HepG2 (cell line): ENCODE measurements at regions not wholly inside any gene's neighbourhood (a gene's known extent, or its start where the extent isn't known, plus 50 kb on each side); places are given as distances from the start of the nearest gene placed in this dataset.

Experiments used
- ATAC-seq: fragments of 200-7000 bp; cut with Tn5 transposase; 3 replicates; pipeline ENCODE4 v1.9.1; 2020; ENCODE audit warnings: mild to moderate bottlenecking, moderate library complexity
- BruUV-seq: library from RNA; stranded (reverse); fragments of 400-500 nt; replicated peaks from 2 replicates; lab custom pipeline; 2021; lab: Mats Ljungman, UMichigan
- CTCF ChIA-PET: fragments of 300-600 bp; formaldehyde crosslinking; extraction: SDS; loops from one replicate; lab custom pipeline; 2021; ENCODE audit warnings: low total read pairs, inconsistent platforms, low intra/inter-chr PET ratio; lab: Yijun Ruan, JAX
- POLR2A ChIA-PET: fragments of 350-600 bp; sonication (Branson Sonifier 250); formaldehyde crosslinking; loops from one replicate; lab custom pipeline; 2020; ENCODE audit warnings: antibody characterized with exemption, inconsistent platforms; lab: Yijun Ruan, JAX
- DNase-seq: peaks from one replicate; pipeline ENCODE4 v3.0.0-alpha.2; 2015; ENCODE audit warnings: low spot score
- FAIRE-seq: peaks from 3 replicates; lab custom pipeline; 2011; peaks lifted over from hg19 to GRCh38; lab: Jason Lieb, UNC
- H2AFZ ChIP-seq: one replicate; pipeline ENCODE4 v1.6.1; 2011; ENCODE audit warnings: low read length, inconsistent platforms
- H3K27ac ChIP-seq: fragments of 300-600 bp; 3 replicates; pipeline ENCODE4 v1.8.0; 2011; ENCODE audit warnings: mixed run types, mild to moderate bottlenecking, mixed read lengths, low read length, inconsistent platforms; ENCODE audit not compliant: insufficient read depth; ENCODE audit errors: extremely low read length
- H3K27me3 ChIP-seq, 2 experiments: fragments of 200-600 bp in 1 of 2; 2 replicates in 1 of 2; 3 replicates in 1 of 2; pipeline versions ENCODE4 v1.6.0 to v1.8.0; 2011; ENCODE audit warnings: low read length in 2 of 2, mild to moderate bottlenecking in 2 of 2, moderate library complexity in 2 of 2, inconsistent platforms in 1 of 2; ENCODE audit not compliant: insufficient read depth in 2 of 2, control insufficient read depth in 1 of 2
- H3K36me3 ChIP-seq, 2 experiments: fragments of 200-600 bp in 1 of 2; replicated peaks in 1 of 2; 2 replicates in 1 of 2; 3 replicates in 1 of 2; pipeline versions ENCODE4 v1.5.1 to v1.8.0; 2011; ENCODE audit warnings: low read length in 2 of 2, inconsistent platforms in 1 of 2; ENCODE audit not compliant: insufficient read depth in 2 of 2, control insufficient read depth in 1 of 2
- H3K4me1 ChIP-seq: 2 replicates; pipeline ENCODE4 v1.5.1; 2012; ENCODE audit warnings: low read length, inconsistent platforms; ENCODE audit not compliant: insufficient read depth
- H3K4me2 ChIP-seq: 2 replicates; pipeline ENCODE4 v1.6.0; 2011; ENCODE audit warnings: low read depth, low read length, inconsistent platforms
- H3K4me3 ChIP-seq, 3 experiments: fragments of 200-600 bp in 1 of 3; sonication (generic), shearing (Covaris generic) in 1 of 3; replicated peaks in 1 of 3; 2 replicates each; pipeline ENCODE4 v1.5.1; 2011 to 2016; ENCODE audit warnings: low read length in 3 of 3, inconsistent platforms in 2 of 3, low read depth in 2 of 3, mild to moderate bottlenecking in 2 of 3, control low read depth in 1 of 3, mixed read lengths in 1 of 3; ENCODE audit not compliant: insufficient read depth in 1 of 3
- H3K79me2 ChIP-seq: one replicate; pipeline ENCODE4 v1.6.1; 2011; ENCODE audit warnings: low read length, inconsistent platforms; ENCODE audit not compliant: insufficient read depth
- H3K9ac ChIP-seq: 2 replicates; pipeline ENCODE4 v1.6.0; 2011; ENCODE audit warnings: mild to moderate bottlenecking, low read depth, low read length, inconsistent platforms; ENCODE audit not compliant: insufficient read depth
- H3K9me3 ChIP-seq: 2 replicates; pipeline ENCODE4 v1.5.1; 2012; ENCODE audit warnings: mild to moderate bottlenecking, low read length
- H4K20me1 ChIP-seq: 2 replicates; pipeline ENCODE4 v1.6.0; 2011; ENCODE audit warnings: inconsistent platforms, mild to moderate bottlenecking, low read length, moderate library complexity; ENCODE audit not compliant: insufficient read depth
- FOXA3 ChIP-seq: IDR thresholded peaks from 2 replicates; pipeline ENCODE4 v1.6.1; 2016; ENCODE audit warnings: missing genetic modification reagents, missing compliant biosample characterization
- GABPA ChIP-seq, 2 experiments: IDR thresholded peaks; 2 replicates each; pipeline ENCODE4 v1.6.1; 2011 to 2016; ENCODE audit warnings: low read depth in 2 of 2, low read length in 1 of 2, missing biosample characterization in 1 of 2, missing genetic modification characterization in 1 of 2
- HNRNPH1 ChIP-seq: fragments of 200-400 bp; formaldehyde crosslinking; optimal IDR thresholded peaks from 2 replicates; pipeline ENCODE3; 2017; ENCODE audit warnings: mild to moderate bottlenecking, low read depth, low read length
- PAF1 ChIP-seq: IDR thresholded peaks from 2 replicates; pipeline ENCODE4 v1.6.1; 2016; ENCODE audit warnings: missing genetic modification reagents, missing compliant biosample characterization
- PPARG ChIP-seq: conservative IDR thresholded peaks from 2 replicates; pipeline ENCODE4 v1.6.1; 2016; ENCODE audit warnings: missing biosample characterization, missing genetic modification reagents
- ZC3H4 ChIP-seq: sonication (generic); formaldehyde crosslinking; IDR thresholded peaks from 2 replicates; pipeline ENCODE4 v1.4.0; 2020; ENCODE audit warnings: missing genetic modification reagents, borderline replicate concordance
- ZKSCAN1 ChIP-seq: fragments of 150-350 bp; IDR thresholded peaks from 2 replicates; pipeline ENCODE4 v1.6.1; 2014; ENCODE audit warnings: low read length
- ZKSCAN8 ChIP-seq: IDR thresholded peaks from 2 replicates; pipeline ENCODE4 v1.6.1; 2016; ENCODE audit warnings: borderline replicate concordance, missing genetic modification reagents, missing compliant biosample characterization
- ZNF136 ChIP-seq: sonication (generic); formaldehyde crosslinking; IDR thresholded peaks from 2 replicates; pipeline ENCODE4 v1.8.1; 2022; ENCODE audit warnings: low read depth, mild to moderate bottlenecking, moderate library complexity, missing genetic modification reagents
- ZNF768 ChIP-seq: sonication (generic); formaldehyde crosslinking; IDR thresholded peaks from 2 replicates; pipeline ENCODE4 v1.4.0; 2020; ENCODE audit warnings: missing genetic modification reagents
- WGBS: methylation state at CpG from one replicate; pipeline ENCODE4 v1.1.6; 2017; ENCODE audit warnings: low lambda C conversion rate; 5-methylcytosine and 5-hydroxymethylcytosine counted together
- in situ Hi-C: cut with HindIII; loops from 2 replicates; pipeline ENCODE4 v1.10.0; 2017; ENCODE audit warnings: low pct_unique_long_range_greater_than_20kb; ENCODE audit not compliant: extremely low pct_ligation_motif_present
- intact Hi-C: fragments of 100-400 bp; cut with micrococcal nuclease; formaldehyde crosslinking; loops from one replicate; pipeline ENCODE4 v1.10.0; 2022; ENCODE audit not compliant: unreplicated experiment
- TF ChIP-seq, protein P1 (sequence below): sonication (generic); formaldehyde crosslinking; IDR thresholded peaks from 2 replicates; pipeline ENCODE4 v1.5.0; 2020; ENCODE audit warnings: missing genetic modification reagents
- TF ChIP-seq, protein P2 (sequence below): sonication (generic); formaldehyde crosslinking; IDR thresholded peaks from 2 replicates; pipeline ENCODE4 v1.4.0; 2020; ENCODE audit warnings: missing genetic modification reagents, mild to moderate bottlenecking, borderline replicate concordance
- TF ChIP-seq, protein P3 (sequence below): sonication (generic); formaldehyde crosslinking; IDR thresholded peaks from 2 replicates; pipeline ENCODE4 v1.5.1; 2020; ENCODE audit warnings: mild to moderate bottlenecking, missing genetic modification reagents, moderate library complexity

DNA sequence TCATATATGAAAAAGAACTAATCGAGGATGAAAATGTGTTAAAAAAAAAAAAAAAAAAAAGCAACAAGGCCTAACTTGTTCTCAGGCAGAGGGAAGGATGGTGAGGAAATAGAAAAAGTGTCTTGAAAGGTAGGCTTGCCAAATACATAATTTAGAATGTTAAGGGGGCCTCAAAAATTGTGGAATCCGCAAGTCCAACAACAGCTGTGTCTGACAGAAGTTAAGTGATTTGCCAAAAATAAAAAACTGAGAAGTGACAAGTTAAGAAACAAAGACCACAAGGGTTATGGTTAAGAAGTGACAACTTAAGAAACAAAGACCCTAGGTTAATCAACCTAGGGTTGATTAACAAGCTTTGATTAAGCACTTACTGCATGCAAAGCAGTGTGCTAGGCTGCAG lies 110.6 kb downstream of the P2RY1 start:
- no peaks in the 10 kb centered on the region for H3K9me3 ChIP-seq
- no TSS peak for BruUV-seq
- H3K79me2 ChIP-seq = no peaks in the 10 kb centered on the region
- WGBS = 14% methylated on average over 2 of the region's 2 CpGs
- ChIA-PET POLR2A (no interaction called here), CTCF (no interaction called here)
- H3K4me2 ChIP-seq = no peak overlapping the region
- H3K4me1 ChIP-seq = no peaks in the 10 kb centered on the region
- no peak overlapping the region for H3K9ac ChIP-seq
- no peaks in the 10 kb centered on the region for H3K36me3 ChIP-seq
- DNase-seq (no peak), FAIRE-seq (no peak), ATAC-seq (no peak)
- no peak overlapping the region for H2AFZ ChIP-seq
- no peak overlapping the region for H3K27ac ChIP-seq
- intact Hi-C loops = no loop called here
- H3K4me3 ChIP-seq = no peak overlapping the region
- H3K27me3 ChIP-seq = no peaks in the 10 kb centered on the region
- TF ChIP-seq, protein P1, sequence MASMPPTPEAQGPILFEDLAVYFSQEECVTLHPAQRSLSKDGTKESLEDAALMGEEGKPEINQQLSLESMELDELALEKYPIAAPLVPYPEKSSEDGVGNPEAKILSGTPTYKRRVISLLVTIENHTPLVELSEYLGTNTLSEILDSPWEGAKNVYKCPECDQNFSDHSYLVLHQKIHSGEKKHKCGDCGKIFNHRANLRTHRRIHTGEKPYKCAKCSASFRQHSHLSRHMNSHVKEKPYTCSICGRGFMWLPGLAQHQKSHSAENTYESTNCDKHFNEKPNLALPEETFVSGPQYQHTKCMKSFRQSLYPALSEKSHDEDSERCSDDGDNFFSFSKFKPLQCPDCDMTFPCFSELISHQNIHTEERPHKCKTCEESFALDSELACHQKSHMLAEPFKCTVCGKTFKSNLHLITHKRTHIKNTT (CRISPR knock-in tag) = no peak
- TF ChIP-seq ZKSCAN8 (CRISPR knock-in tag) = no peak
- TF ChIP-seq, protein P2, sequence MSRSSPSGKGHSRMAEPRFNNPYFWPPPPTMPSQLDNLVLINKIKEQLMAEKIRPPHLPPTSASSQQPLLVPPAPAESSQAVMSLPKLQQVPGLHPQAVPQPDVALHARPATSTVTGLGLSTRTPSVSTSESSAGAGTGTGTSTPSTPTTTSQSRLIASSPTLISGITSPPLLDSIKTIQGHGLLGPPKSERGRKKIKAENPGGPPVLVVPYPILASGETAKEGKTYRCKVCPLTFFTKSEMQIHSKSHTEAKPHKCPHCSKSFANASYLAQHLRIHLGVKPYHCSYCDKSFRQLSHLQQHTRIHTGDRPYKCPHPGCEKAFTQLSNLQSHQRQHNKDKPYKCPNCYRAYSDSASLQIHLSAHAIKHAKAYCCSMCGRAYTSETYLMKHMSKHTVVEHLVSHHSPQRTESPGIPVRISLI = no peak
- TF ChIP-seq PAF1 = no peak
- TF ChIP-seq HNRNPH1 = no peak
- no peak for TF ChIP-seq ZNF136
- TF ChIP-seq PPARG (CRISPR knock-in tag) = no peak
- no peak for TF ChIP-seq ZC3H4 (CRISPR knock-in tag)
- no peak for TF ChIP-seq ZNF768
- TF ChIP-seq GABPA (IDR thresholded peaks at IDR 0.05; ENCODE audit: low read depth, low read length) = no peak
- no peak for TF ChIP-seq GABPA (CRISPR knock-in tag; IDR thresholded peaks at IDR 0.05; ENCODE audit: low read depth)
- no peak for TF ChIP-seq FOXA3 (CRISPR knock-in tag)
- TF ChIP-seq, protein P3, sequence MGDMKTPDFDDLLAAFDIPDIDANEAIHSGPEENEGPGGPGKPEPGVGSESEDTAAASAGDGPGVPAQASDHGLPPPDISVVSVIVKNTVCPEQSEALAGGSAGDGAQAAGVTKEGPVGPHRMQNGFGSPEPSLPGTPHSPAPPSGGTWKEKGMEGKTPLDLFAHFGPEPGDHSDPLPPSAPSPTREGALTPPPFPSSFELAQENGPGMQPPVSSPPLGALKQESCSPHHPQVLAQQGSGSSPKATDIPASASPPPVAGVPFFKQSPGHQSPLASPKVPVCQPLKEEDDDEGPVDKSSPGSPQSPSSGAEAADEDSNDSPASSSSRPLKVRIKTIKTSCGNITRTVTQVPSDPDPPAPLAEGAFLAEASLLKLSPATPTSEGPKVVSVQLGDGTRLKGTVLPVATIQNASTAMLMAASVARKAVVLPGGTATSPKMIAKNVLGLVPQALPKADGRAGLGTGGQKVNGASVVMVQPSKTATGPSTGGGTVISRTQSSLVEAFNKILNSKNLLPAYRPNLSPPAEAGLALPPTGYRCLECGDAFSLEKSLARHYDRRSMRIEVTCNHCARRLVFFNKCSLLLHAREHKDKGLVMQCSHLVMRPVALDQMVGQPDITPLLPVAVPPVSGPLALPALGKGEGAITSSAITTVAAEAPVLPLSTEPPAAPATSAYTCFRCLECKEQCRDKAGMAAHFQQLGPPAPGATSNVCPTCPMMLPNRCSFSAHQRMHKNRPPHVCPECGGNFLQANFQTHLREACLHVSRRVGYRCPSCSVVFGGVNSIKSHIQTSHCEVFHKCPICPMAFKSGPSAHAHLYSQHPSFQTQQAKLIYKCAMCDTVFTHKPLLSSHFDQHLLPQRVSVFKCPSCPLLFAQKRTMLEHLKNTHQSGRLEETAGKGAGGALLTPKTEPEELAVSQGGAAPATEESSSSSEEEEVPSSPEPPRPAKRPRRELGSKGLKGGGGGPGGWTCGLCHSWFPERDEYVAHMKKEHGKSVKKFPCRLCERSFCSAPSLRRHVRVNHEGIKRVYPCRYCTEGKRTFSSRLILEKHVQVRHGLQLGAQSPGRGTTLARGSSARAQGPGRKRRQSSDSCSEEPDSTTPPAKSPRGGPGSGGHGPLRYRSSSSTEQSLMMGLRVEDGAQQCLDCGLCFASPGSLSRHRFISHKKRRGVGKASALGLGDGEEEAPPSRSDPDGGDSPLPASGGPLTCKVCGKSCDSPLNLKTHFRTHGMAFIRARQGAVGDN = no peak
- TF ChIP-seq ZKSCAN1 = no peak
- in situ Hi-C loops = no loop called here
- H4K20me1 ChIP-seq = no peaks in the 10 kb centered on the region
